HG02852 (cell line): ENCODE measurements at regions not wholly inside any gene's neighbourhood (a gene's known extent, or its start where the extent isn't known, plus 50 kb on each side); places are given as distances from the start of the nearest gene placed in this dataset.

ENCODE experiments used
- ATAC-seq: cut with Tn5 transposase; IDR thresholded peaks from one replicate; pipeline ENCODE4 v1.9.1; 2021; ENCODE audit warnings: mild to moderate bottlenecking, moderate library complexity; ENCODE audit not compliant: unreplicated experiment

- no peak for ATAC-seq
Observed at GRCh38 chr2:129695496-129695895, 284.0 kb upstream of the RAB6C start.

- no peak for ATAC-seq
Observed at GRCh38 chr2:129698593-129698992, 280.9 kb upstream of the RAB6C start.

- ATAC-seq, result no peak
Observed at GRCh38 chr2:129699781-129700573, 279.5 kb upstream of the RAB6C start.

- no peak for ATAC-seq
Observed at GRCh38 chr2:129702416-129703176, 276.9 kb upstream of the RAB6C start.

- ATAC-seq, result no peak
Observed at GRCh38 chr2:129705085-129705484, 274.4 kb upstream of the RAB6C start.

GRCh38 chr2:129707800-129708199 lies 271.7 kb upstream of the RAB6C start:
- ATAC-seq, result no peak

- ATAC-seq, result no peak
Observed at GRCh38 chr2:129708221-129708967, 271.1 kb upstream of the RAB6C start.

- ATAC-seq, result no peak
Observed at GRCh38 chr2:129709001-129709955, 270.2 kb upstream of the RAB6C start.

GRCh38 chr2:129709956-129710598 lies 269.4 kb upstream of the RAB6C start:
- no peak for ATAC-seq

- ATAC-seq, result no peak
Observed at GRCh38 chr2:129710670-129711495, 268.6 kb upstream of the RAB6C start.

GRCh38 chr2:129711816-129712675 lies 267.4 kb upstream of the RAB6C start:
- no peak for ATAC-seq

- no peak for ATAC-seq
Observed at GRCh38 chr2:129712676-129712985, 266.8 kb upstream of the RAB6C start.

GRCh38 chr2:129713337-129713736 lies 266.1 kb upstream of the RAB6C start:
- ATAC-seq, result no peak

GRCh38 chr2:129716781-129717559 lies 262.5 kb upstream of the RAB6C start:
- no peak for ATAC-seq

- ATAC-seq, result no peak
Observed at GRCh38 chr2:129717560-129718130, 261.8 kb upstream of the RAB6C start.

- ATAC-seq, result no peak
Observed at GRCh38 chr2:129719335-129719734, 260.1 kb upstream of the RAB6C start.

GRCh38 chr2:129720360-129720759 lies 259.1 kb upstream of the RAB6C start:
- no peak for ATAC-seq
